ENCODE measurements at regions not wholly inside any gene's neighbourhood (a gene's known extent, or its start where the extent isn't known, plus 50 kb on each side); places are given as distances from the start of the nearest gene placed in this dataset.

GRCh38 chr10:130866857-130867256 is 444.7 kb downstream of the TCERG1L start:
- TF ChIP-seq CTCF (IDR thresholded peaks at IDR 0.05) (no peak), POLR2A (IDR thresholded peaks at IDR 0.05) (no peak)

Data from ovary (tissue), 3 donors.